Ishikawa (cell line): ENCODE measurements at regions not wholly inside any gene's neighbourhood (a gene's known extent, or its start where the extent isn't known, plus 50 kb on each side); places are given as distances from the start of the nearest gene placed in this dataset.

Experiments used
- CEBPB ChIP-seq: IDR thresholded peaks from 2 replicates; pipeline ENCODE4 v1.6.1; 2012
- NFIC ChIP-seq: IDR thresholded peaks from 2 replicates; pipeline ENCODE4 v1.6.1; 2012
- RAD21 ChIP-seq: IDR thresholded peaks from 2 replicates; pipeline ENCODE4 v1.6.1; 2012; ENCODE audit warnings: low read depth
- TCF12 ChIP-seq: IDR thresholded peaks from 2 replicates; pipeline ENCODE4 v1.6.1; 2012; ENCODE audit warnings: low read depth
- YY1 ChIP-seq: IDR thresholded peaks from 2 replicates; pipeline ENCODE4 v1.6.1; 2012; ENCODE audit warnings: low read depth
- TF ChIP-seq, protein P1 (sequence below): IDR thresholded peaks from 2 replicates; pipeline ENCODE4 v1.6.1; 2012

DNA sequence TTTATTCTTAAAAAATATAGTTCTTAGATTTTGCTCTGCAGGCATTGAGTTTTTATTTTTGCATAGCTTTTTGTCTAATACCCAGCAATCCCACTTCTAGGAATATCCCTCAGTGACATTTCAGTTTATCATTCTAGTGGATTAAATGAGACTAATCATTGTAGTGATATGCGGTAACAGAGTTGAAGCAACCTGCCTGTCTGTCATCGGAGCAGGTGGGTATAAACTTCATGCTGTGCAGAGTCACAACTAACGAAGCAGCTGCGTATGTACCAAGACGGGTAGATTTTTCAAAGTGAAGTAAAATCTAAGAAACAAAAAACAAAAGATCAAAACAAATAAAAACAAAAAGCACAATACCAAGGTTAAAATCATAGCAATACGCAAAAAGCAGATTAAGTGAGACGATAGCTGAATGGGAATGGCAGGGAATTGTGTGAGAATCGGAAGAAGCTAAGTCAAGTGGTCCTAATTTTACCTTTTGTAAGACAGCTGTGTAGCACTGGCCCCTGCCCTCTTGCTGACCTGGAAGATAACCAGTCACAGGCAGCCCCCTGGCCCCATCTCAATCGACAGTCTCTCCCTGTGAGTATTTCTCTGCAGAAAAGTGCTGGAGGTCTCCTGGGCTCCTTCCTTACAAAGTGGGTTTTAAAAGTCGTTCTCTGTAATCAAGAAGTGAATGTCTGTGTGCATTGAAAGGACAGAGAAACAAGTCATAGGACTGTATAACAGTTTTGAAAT lies 169.2 kb downstream of the OR2B2 start:
- TF ChIP-seq TCF12 (no peak), CEBPB (no peak), NFIC (no peak), YY1 (no peak), RAD21 (no peak)
- TF ChIP-seq, protein P1, sequence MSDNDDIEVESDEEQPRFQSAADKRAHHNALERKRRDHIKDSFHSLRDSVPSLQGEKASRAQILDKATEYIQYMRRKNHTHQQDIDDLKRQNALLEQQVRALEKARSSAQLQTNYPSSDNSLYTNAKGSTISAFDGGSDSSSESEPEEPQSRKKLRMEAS, result no peak
